ENCODE measurements at regions not wholly inside any gene's neighbourhood (a gene's known extent, or its start where the extent isn't known, plus 50 kb on each side); places are given as distances from the start of the nearest gene placed in this dataset.

GRCh38 chr11:43053638-43054412 lies 258.0 kb upstream of the API5 start:
- CTCF ChIA-PET: no interaction called here
- ATAC-seq: no peak
- no peaks in the 10 kb centered on the region for H3K27me3 ChIP-seq (ENCODE audit: control insufficient read depth, insufficient read depth, low read length)
- no peak overlapping the region for H3K27ac ChIP-seq (ENCODE audit: low read length)
- no peak overlapping the region for H3K4me3 ChIP-seq (ENCODE audit: low read depth in 2 of 2, low read length in 2 of 2)
- no peak for DNase-seq (ENCODE audit: low read depth, low spot score)
- in situ Hi-C loops (cut with HindIII; ENCODE audit: low pct_unique_long_range_greater_than_20kb, low sequenced_read_pairs) (no loop called here), intact Hi-C loops (cut with micrococcal nuclease; ENCODE audit: unreplicated experiment) (loop anchor here (2.0 kb wide), 1 partner anchor 29 kb away; no protein-coding TSS in a partner anchor)
- POLR2A ChIA-PET: no interaction called here
- TF ChIP-seq CTCF (IDR thresholded peaks at IDR 0.05): no peak
- no peak for TF ChIP-seq REST (IDR thresholded peaks at IDR 0.05; ENCODE audit: insufficient read depth in 1 of 2, low read depth in 2 of 2, low read length in 1 of 2)
- TF ChIP-seq SIN3A (IDR thresholded peaks at IDR 0.05; ENCODE audit: borderline replicate concordance, insufficient read depth, low read depth, low read length): no peak
- no peak for TF ChIP-seq POLR2AphosphoS5 (IDR thresholded peaks at IDR 0.05; ENCODE audit: low read depth, low read length)
- TF ChIP-seq TCF7L2 (IDR thresholded peaks at IDR 0.05; ENCODE audit: low read depth, low read length): no peak
- no peaks in the 10 kb centered on the region for H3K4me1 ChIP-seq (ENCODE audit: control insufficient read depth, insufficient read depth, low read length)
- H3K36me3 ChIP-seq (ENCODE audit: control insufficient read depth, insufficient read depth, low read length): no peaks in the 10 kb centered on the region
- BruUV-seq (replicated peaks): no TSS peak
- H3K9me3 ChIP-seq (ENCODE audit: control insufficient read depth, insufficient read depth, low read depth, low read length): no peaks in the 10 kb centered on the region

- ATAC-seq: no peak
- Histone ChIP-seq H3K4me1 (ENCODE audit: control insufficient read depth, insufficient read depth, low read length) (no peaks in the 10 kb centered on the region), H3K36me3 (ENCODE audit: control insufficient read depth, insufficient read depth, low read length) (no peaks in the 10 kb centered on the region), H3K27ac (ENCODE audit: low read length) (no peak overlapping the region), H3K9me3 (ENCODE audit: control insufficient read depth, insufficient read depth, low read depth, low read length) (no peaks in the 10 kb centered on the region), H3K27me3 (ENCODE audit: control insufficient read depth, insufficient read depth, low read length) (no peaks in the 10 kb centered on the region), H3K4me3 (ENCODE audit: low read depth in 2 of 2, low read length in 2 of 2) (no peak overlapping the region)
- ChIA-PET POLR2A (no interaction called here), CTCF (no interaction called here)
- in situ Hi-C loops (cut with HindIII; ENCODE audit: low pct_unique_long_range_greater_than_20kb, low sequenced_read_pairs) (no loop called here), intact Hi-C loops (cut with micrococcal nuclease; ENCODE audit: unreplicated experiment) (no loop called here)
- BruUV-seq (replicated peaks): no TSS peak
- TF ChIP-seq TCF7L2 (IDR thresholded peaks at IDR 0.05; ENCODE audit: low read depth, low read length) (no peak), SIN3A (IDR thresholded peaks at IDR 0.05; ENCODE audit: borderline replicate concordance, insufficient read depth, low read depth, low read length) (no peak), POLR2AphosphoS5 (IDR thresholded peaks at IDR 0.05; ENCODE audit: low read depth, low read length) (no peak), REST (IDR thresholded peaks at IDR 0.05; ENCODE audit: insufficient read depth in 1 of 2, low read depth in 2 of 2, low read length in 1 of 2) (no peak), CTCF (IDR thresholded peaks at IDR 0.05) (no peak)
- no peak for DNase-seq (ENCODE audit: low read depth, low spot score)
Observed at GRCh38 chr11:43067681-43068080, 244.1 kb upstream of the API5 start.

Measured in Panc1 (cell line).